Calu3 (cell line): ENCODE measurements at regions not wholly inside any gene's neighbourhood (a gene's known extent, or its start where the extent isn't known, plus 50 kb on each side); places are given as distances from the start of the nearest gene placed in this dataset.

ENCODE experiments used
- BruUV-seq: library from RNA; stranded (reverse); fragments of 400-500 nt; replicated peaks from 2 replicates; lab custom pipeline; 2021; lab: Mats Ljungman, UMichigan
- CTCF ChIA-PET: fragments of 300-600 bp; sonication (Branson Sonifier 250); formaldehyde crosslinking; loops from one replicate; lab custom pipeline; 2022; ENCODE audit warnings: antibody characterized with exemption; lab: Charles Lee
- DNase-seq: peaks from one replicate; pipeline ENCODE4 v3.0.0; 2022
- H3K27ac Mint-ChIP-seq: one replicate; pipeline ENCODE4 v1.8.0; 2022; ENCODE audit warnings: mixed read lengths; ENCODE audit not compliant: unreplicated experiment
- H3K27me3 Mint-ChIP-seq: one replicate; pipeline ENCODE4 v1.8.0; 2022; ENCODE audit warnings: mixed read lengths; ENCODE audit not compliant: unreplicated experiment
- H3K36me3 Mint-ChIP-seq: one replicate; pipeline ENCODE4 v1.8.0; 2022; ENCODE audit warnings: mild to moderate bottlenecking, moderate library complexity, mixed read lengths; ENCODE audit not compliant: insufficient read depth, unreplicated experiment
- H3K4me1 Mint-ChIP-seq: one replicate; pipeline ENCODE4 v1.8.0; 2022; ENCODE audit warnings: mild to moderate bottlenecking, low read depth, mixed read lengths; ENCODE audit not compliant: unreplicated experiment
- H3K4me3 Mint-ChIP-seq: one replicate; pipeline ENCODE4 v1.8.0; 2022; ENCODE audit warnings: mild to moderate bottlenecking, low read depth, moderate library complexity, mixed read lengths; ENCODE audit not compliant: unreplicated experiment
- H3K9me3 Mint-ChIP-seq: one replicate; pipeline ENCODE4 v1.8.0; 2022; ENCODE audit warnings: low read depth, mixed read lengths; ENCODE audit not compliant: unreplicated experiment
- CTCF ChIP-seq: fragments of 200-600 bp; IDR thresholded peaks from one replicate; pipeline ENCODE4 v1.8.0; 2022; ENCODE audit warnings: antibody characterized with exemption; ENCODE audit not compliant: unreplicated experiment
- intact Hi-C: fragments of 100-400 bp; cut with micrococcal nuclease; formaldehyde crosslinking; loops from one replicate; pipeline ENCODE4 v1.10.0; 2022; ENCODE audit not compliant: unreplicated experiment

- BruUV-seq: no TSS peak
- CTCF ChIA-PET: no interaction called here
- Mint-ChIP-seq H3K36me3 (no peaks in the 10 kb centered on the region), H3K27me3 (no peaks in the 10 kb centered on the region), H3K9me3 (no peaks in the 10 kb centered on the region), H3K4me3 (no peak overlapping the region), H3K27ac (no peak overlapping the region), H3K4me1 (no peaks in the 10 kb centered on the region)
- no peak for DNase-seq
- no peak for TF ChIP-seq CTCF
- intact Hi-C loops: no loop called here
Observed at GRCh38 chr5:50559955-50560354, 106.5 kb upstream of the PARP8 start.

GRCh38 chr5:50562694-50563093 is 103.7 kb upstream of the PARP8 start:
- CTCF ChIA-PET: no interaction called here
- H3K4me3 Mint-ChIP-seq: no peak overlapping the region
- intact Hi-C loops: no loop called here
- no peaks in the 10 kb centered on the region for H3K27me3 Mint-ChIP-seq
- H3K36me3 Mint-ChIP-seq: no peaks in the 10 kb centered on the region
- DNase-seq: no peak
- no TSS peak for BruUV-seq
- no peak for TF ChIP-seq CTCF
- no peaks in the 10 kb centered on the region for H3K4me1 Mint-ChIP-seq
- H3K27ac Mint-ChIP-seq: no peak overlapping the region
- no peaks in the 10 kb centered on the region for H3K9me3 Mint-ChIP-seq

- intact Hi-C loops: no loop called here
- TF ChIP-seq CTCF: no peak
- H3K9me3 Mint-ChIP-seq: no peaks in the 10 kb centered on the region
- no peaks in the 10 kb centered on the region for H3K36me3 Mint-ChIP-seq
- CTCF ChIA-PET: no interaction called here
- no peaks in the 10 kb centered on the region for H3K27me3 Mint-ChIP-seq
- no peak for DNase-seq
- H3K4me3 Mint-ChIP-seq: no peak overlapping the region
- no TSS peak for BruUV-seq
- H3K4me1 Mint-ChIP-seq: no peaks in the 10 kb centered on the region
- H3K27ac Mint-ChIP-seq: no peak overlapping the region
Observed at GRCh38 chr5:50564079-50564478, 102.4 kb upstream of the PARP8 start.

- no peaks in the 10 kb centered on the region for H3K9me3 Mint-ChIP-seq
- H3K36me3 Mint-ChIP-seq: no peaks in the 10 kb centered on the region
- H3K27me3 Mint-ChIP-seq: no peaks in the 10 kb centered on the region
- CTCF ChIA-PET: no interaction called here
- no peak for TF ChIP-seq CTCF
- H3K4me3 Mint-ChIP-seq: no peak overlapping the region
- H3K27ac Mint-ChIP-seq: no peak overlapping the region
- intact Hi-C loops: no loop called here
- H3K4me1 Mint-ChIP-seq: no peaks in the 10 kb centered on the region
- BruUV-seq: no TSS peak
- DNase-seq: no peak
Observed at GRCh38 chr5:50564558-50564957, 101.9 kb upstream of the PARP8 start.
